Glutamatergic neuron (in vitro differentiated cells): ENCODE measurements at regions not wholly inside any gene's neighbourhood (a gene's known extent, or its start where the extent isn't known, plus 50 kb on each side); places are given as distances from the start of the nearest gene placed in this dataset.

Source experiments
- DNase-seq: peaks from one replicate; pipeline ENCODE4 v3.0.0; 2022
- H3K27ac Mint-ChIP-seq: one replicate; pipeline ENCODE4 v1.8.0; 2020; ENCODE audit warnings: mild to moderate bottlenecking, mixed read lengths, inconsistent platforms; ENCODE audit not compliant: unreplicated experiment
- H3K27me3 Mint-ChIP-seq: one replicate; pipeline ENCODE4 v1.8.0; 2020; ENCODE audit warnings: mild to moderate bottlenecking, moderate library complexity, mixed read lengths, inconsistent platforms; ENCODE audit not compliant: unreplicated experiment
- H3K36me3 Mint-ChIP-seq: one replicate; pipeline ENCODE4 v1.8.0; 2020; ENCODE audit warnings: mild to moderate bottlenecking, mixed read lengths, inconsistent platforms; ENCODE audit not compliant: unreplicated experiment
- H3K4me1 Mint-ChIP-seq: one replicate; pipeline ENCODE4 v1.8.0; 2020; ENCODE audit warnings: mild to moderate bottlenecking, low read depth, mixed read lengths, inconsistent platforms; ENCODE audit not compliant: unreplicated experiment
- H3K4me3 Mint-ChIP-seq: one replicate; pipeline ENCODE4 v1.8.0; 2020; ENCODE audit warnings: mild to moderate bottlenecking, mixed read lengths, inconsistent platforms; ENCODE audit not compliant: unreplicated experiment
- H3K9me3 Mint-ChIP-seq: one replicate; pipeline ENCODE4 v1.8.0; 2020; ENCODE audit warnings: mild to moderate bottlenecking, moderate library complexity, mixed read lengths, inconsistent platforms; ENCODE audit not compliant: unreplicated experiment
- TF ChIP-seq, protein P1 (sequence below): fragments of 200-600 bp; sonication (generic); IDR thresholded peaks from one replicate; pipeline ENCODE4 v1.5.0; 2021; ENCODE audit not compliant: partially characterized antibody, unreplicated experiment

GRCh38 chr5:91224456-91224855, 158.7 kb downstream of the ARRDC3 start:
- Mint-ChIP-seq H3K27ac (no peak overlapping the region), H3K4me3 (no peak overlapping the region), H3K36me3 (no peaks in the 10 kb centered on the region), H3K27me3 (no peaks in the 10 kb centered on the region), H3K4me1 (no peaks in the 10 kb centered on the region), H3K9me3 (no peaks in the 10 kb centered on the region)
- no peak for DNase-seq
- TF ChIP-seq, protein P1, sequence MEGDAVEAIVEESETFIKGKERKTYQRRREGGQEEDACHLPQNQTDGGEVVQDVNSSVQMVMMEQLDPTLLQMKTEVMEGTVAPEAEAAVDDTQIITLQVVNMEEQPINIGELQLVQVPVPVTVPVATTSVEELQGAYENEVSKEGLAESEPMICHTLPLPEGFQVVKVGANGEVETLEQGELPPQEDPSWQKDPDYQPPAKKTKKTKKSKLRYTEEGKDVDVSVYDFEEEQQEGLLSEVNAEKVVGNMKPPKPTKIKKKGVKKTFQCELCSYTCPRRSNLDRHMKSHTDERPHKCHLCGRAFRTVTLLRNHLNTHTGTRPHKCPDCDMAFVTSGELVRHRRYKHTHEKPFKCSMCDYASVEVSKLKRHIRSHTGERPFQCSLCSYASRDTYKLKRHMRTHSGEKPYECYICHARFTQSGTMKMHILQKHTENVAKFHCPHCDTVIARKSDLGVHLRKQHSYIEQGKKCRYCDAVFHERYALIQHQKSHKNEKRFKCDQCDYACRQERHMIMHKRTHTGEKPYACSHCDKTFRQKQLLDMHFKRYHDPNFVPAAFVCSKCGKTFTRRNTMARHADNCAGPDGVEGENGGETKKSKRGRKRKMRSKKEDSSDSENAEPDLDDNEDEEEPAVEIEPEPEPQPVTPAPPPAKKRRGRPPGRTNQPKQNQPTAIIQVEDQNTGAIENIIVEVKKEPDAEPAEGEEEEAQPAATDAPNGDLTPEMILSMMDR, result no peak

- Mint-ChIP-seq H3K27me3 (no peaks in the 10 kb centered on the region), H3K9me3 (no peaks in the 10 kb centered on the region), H3K4me3 (no peak overlapping the region), H3K36me3 (no peaks in the 10 kb centered on the region), H3K27ac (no peak overlapping the region), H3K4me1 (no peaks in the 10 kb centered on the region)
- TF ChIP-seq, protein P1, result no peak
- DNase-seq, result no peak
Measured at GRCh38 chr5:91223886-91224285, 159.2 kb downstream of the ARRDC3 start.

- no peak for DNase-seq
- H3K36me3 Mint-ChIP-seq, result no peaks in the 10 kb centered on the region
- H3K9me3 Mint-ChIP-seq, result no peaks in the 10 kb centered on the region
- no peaks in the 10 kb centered on the region for H3K4me1 Mint-ChIP-seq
- TF ChIP-seq, protein P1, result no peak
- no peak overlapping the region for H3K27ac Mint-ChIP-seq
- no peaks in the 10 kb centered on the region for H3K27me3 Mint-ChIP-seq
- H3K4me3 Mint-ChIP-seq, result no peak overlapping the region
Measured at GRCh38 chr5:91222482-91222881, 160.6 kb downstream of the ARRDC3 start.

DNA sequence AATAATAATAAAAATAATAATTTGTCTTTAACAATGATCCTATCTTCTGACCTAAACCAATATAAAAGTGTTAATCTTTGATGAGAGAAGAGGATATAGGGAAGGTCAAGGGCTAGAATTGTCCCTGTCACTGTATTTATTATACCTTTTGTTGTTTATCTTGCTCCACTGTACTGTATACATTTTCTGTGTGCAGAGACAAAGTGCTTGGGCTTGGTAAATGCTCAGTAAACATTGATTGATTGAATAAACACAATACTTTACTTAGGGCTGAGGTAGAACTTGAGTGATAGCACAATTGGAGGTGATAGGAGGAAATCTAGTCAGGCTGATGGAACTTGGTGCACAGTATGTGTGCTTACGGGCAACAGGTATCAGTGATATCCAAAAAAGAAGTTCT, 161.2 kb downstream of the ARRDC3 start:
- DNase-seq, result no peak
- Mint-ChIP-seq H3K36me3 (no peaks in the 10 kb centered on the region), H3K4me1 (no peaks in the 10 kb centered on the region), H3K27me3 (no peaks in the 10 kb centered on the region), H3K9me3 (no peaks in the 10 kb centered on the region), H3K4me3 (no peak overlapping the region), H3K27ac (no peak overlapping the region)
- TF ChIP-seq, protein P1, result no peak

- DNase-seq, result no peak
- no peaks in the 10 kb centered on the region for H3K27me3 Mint-ChIP-seq
- no peaks in the 10 kb centered on the region for H3K9me3 Mint-ChIP-seq
- no peak overlapping the region for H3K27ac Mint-ChIP-seq
- H3K4me1 Mint-ChIP-seq, result no peaks in the 10 kb centered on the region
- TF ChIP-seq, protein P1, result no peak
- no peaks in the 10 kb centered on the region for H3K36me3 Mint-ChIP-seq
- H3K4me3 Mint-ChIP-seq, result no peak overlapping the region
Measured at GRCh38 chr5:91219803-91220371, 163.2 kb downstream of the ARRDC3 start.
